ENCODE measurements at regions not wholly inside any gene's neighbourhood (a gene's known extent, or its start where the extent isn't known, plus 50 kb on each side); places are given as distances from the start of the nearest gene placed in this dataset.
A peak's percentile ranks its signal among the peaks of the same experiment; 100 is the strongest.
"Not testable (repeated sequence)": the region's sequence is repeated elsewhere in the genome, so short reads cannot be mapped to it uniquely, and the experiment has no call there.

DNA sequence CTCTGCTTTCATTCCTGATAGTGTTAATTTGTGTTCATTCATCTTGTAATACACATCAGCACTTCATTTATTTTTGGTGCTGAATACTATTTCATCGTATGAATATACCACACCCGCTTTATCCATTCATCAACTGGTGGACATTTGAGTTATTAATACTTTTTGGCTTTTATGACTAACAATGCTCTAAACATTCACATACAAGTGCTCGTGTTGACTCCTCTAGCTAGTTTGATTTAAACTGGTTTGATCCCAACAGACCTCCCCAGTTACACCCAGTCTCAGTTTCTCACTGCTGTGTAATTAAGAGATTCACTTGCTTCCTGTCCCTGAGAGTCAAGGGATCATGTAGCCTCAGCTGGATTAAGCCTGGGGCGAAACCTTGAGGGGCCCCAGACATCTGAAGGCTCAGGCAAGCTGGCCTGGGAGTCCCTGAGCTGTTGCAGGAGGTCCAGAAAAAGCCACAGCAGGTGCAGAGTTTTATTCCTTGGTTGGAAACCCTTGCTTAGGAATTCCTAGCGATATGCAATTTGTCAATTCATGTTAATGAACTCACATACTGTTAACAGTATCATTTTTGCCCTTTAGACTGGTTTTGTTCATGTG is 52.8 kb upstream of the CLDN24 start:
- FAIRE-seq: peak; percentile 75
- no peak for TF ChIP-seq CTCF (IDR thresholded peaks at IDR 0.05; ENCODE audit: insufficient read depth, missing control alignments)

DNA sequence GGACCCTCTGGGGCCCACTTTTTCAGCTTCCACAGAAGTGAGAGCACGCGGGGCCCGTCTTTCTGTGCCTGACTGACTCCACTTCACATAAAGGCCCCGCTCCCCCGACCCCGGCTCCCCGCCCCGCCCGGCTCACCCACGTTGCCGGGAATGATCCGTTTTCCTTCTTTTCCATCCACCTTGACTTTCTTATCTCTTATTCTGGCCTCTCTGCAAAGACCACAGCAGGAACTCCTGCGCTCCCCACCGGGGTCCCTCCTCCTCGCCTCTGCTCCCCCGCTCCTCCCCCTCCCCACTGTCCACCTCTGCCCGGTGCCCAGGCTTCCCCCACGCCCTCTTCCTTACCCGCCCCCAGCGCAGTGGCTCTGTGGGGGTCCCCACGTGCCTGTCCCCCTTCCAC is 54.2 kb upstream of the CLDN24 start:
- FAIRE-seq (no peak), DNase-seq (ENCODE audit: insufficient read length, low spot score) (no peak)
- TF ChIP-seq CTCF (IDR thresholded peaks at IDR 0.05; ENCODE audit: insufficient read depth, missing control alignments): no peak

More for the DNA sequence above, 52.8 kb upstream of the CLDN24 start:
- no peak for DNase-seq (ENCODE audit: insufficient read length, low spot score)

DNA sequence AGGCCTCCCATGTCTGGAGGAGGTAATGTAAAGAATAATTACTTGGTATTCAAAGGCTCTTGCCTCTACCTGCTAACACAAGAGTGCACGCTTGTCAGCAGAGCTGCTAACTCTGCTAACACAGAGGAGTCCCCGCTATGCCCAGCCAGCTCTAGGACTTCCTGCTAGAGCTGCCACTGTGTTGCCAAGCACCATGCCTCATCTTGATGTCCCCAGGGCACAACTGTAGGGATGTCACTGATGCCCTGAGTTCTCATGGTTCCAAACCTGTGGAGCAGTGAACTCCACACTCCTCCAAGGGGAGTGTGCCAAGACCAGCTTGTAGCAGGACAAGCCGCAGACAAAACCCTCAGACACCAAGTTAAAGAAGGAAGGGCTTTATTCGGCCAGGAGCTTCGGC is 55.3 kb upstream of the CLDN24 start:
- DNase-seq (ENCODE audit: insufficient read length, low spot score): no peak
- FAIRE-seq: no peak
- no peak for TF ChIP-seq CTCF (IDR thresholded peaks at IDR 0.05; ENCODE audit: insufficient read depth, missing control alignments)

DNA sequence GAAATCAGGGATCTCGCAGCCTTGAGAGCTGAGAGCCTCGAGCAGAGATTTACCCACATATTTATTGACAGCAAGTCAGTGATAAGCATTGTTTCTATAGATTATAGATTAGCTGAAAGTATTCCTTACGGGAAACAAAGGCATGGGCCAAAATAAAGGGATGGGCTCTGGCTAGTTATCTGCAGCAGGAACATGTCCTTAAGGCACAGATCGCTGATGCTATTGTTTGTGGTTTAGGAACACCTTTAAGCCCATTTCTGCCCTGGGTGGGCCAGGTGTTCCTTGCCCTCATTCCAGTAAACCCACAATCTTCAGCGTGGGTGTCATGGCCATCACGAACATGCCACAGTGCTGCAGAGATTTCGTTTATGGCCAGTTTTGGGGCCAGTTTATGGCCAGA is 56.1 kb upstream of the CLDN24 start:
- not testable (repeated sequence) for FAIRE-seq; DNase-seq (ENCODE audit: insufficient read length, low spot score)

DNA sequence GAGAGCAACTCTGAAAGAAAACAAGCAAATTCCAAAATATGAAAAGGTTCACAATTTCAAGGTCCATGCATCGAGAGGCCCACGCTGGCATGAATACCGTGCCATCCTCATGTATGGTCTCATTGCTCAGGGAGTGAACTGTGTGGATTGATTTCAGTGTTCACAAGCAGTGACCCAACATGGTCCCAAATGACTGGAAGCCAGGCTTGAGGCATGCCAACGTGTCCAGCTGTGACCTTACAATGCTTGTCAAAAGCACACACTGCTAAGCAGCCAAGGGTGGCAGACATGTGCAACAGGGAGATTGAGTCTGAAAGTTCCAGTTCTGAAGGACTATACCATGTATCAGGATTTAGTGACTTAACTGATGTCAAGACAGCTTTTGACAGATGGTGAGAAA is 58.7 kb upstream of the CLDN24 start:
- TF ChIP-seq CTCF (IDR thresholded peaks at IDR 0.05; ENCODE audit: insufficient read depth, missing control alignments): no peak
- DNase-seq (ENCODE audit: insufficient read length, low spot score) (no peak), FAIRE-seq (no peak)

- TF ChIP-seq CTCF (IDR thresholded peaks at IDR 0.05; ENCODE audit: insufficient read depth, missing control alignments): no peak
- no peak for FAIRE-seq
- DNase-seq (ENCODE audit: insufficient read length, low spot score): no peak
These were observed 60.8 kb upstream of the CDKN2AIP start for GRCh38 chr4:183383606-183384005.

- no peak for TF ChIP-seq CTCF (IDR thresholded peaks at IDR 0.05; ENCODE audit: insufficient read depth, missing control alignments)
- FAIRE-seq: no peak
- no peak for DNase-seq (ENCODE audit: insufficient read length, low spot score)
These were observed 59.9 kb upstream of the CDKN2AIP start for GRCh38 chr4:183384516-183384915.

GRCh38 chr4:183384983-183385382 is 59.5 kb upstream of the CDKN2AIP start:
- TF ChIP-seq CTCF (IDR thresholded peaks at IDR 0.05; ENCODE audit: insufficient read depth, missing control alignments): no peak
- DNase-seq (ENCODE audit: insufficient read length, low spot score) (no peak), FAIRE-seq (no peak)

Data from D721Med (cell line).